DMS114 treated with DMSO at 0.1 percent for 48 hours (cell line): ENCODE measurements at regions not wholly inside any gene's neighbourhood (a gene's known extent, or its start where the extent isn't known, plus 50 kb on each side); places are given as distances from the start of the nearest gene placed in this dataset.
"Not testable (repeated sequence)": the region's sequence is repeated elsewhere in the genome, so short reads cannot be mapped to it uniquely, and the experiment has no call there.

Experiments used
- DNase-seq: peaks from one replicate; lab custom pipeline; 2025; ENCODE audit not compliant: unreplicated experiment; lab: John Stamatoyannopoulos, UW

DNA sequence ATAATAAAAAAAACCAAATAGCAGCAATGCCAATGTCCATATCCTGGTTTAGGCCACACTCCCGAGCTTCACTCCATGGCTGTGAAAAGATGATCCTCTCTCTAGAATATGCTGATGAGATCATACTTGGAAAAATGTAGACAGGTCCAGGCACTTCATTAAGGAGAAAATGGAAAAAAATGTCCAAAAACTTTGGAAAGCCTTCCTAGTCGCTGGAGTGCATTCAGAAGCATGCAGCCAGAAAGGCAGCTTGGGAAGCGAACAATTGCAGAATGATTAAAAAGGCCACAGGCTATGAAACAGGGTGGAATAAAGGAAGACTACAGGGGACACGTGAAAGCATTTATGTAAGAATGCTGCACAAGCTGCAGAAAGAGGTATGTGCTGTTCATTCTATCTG, 165.6 kb upstream of the HCCS start:
- no peak for DNase-seq

DNA sequence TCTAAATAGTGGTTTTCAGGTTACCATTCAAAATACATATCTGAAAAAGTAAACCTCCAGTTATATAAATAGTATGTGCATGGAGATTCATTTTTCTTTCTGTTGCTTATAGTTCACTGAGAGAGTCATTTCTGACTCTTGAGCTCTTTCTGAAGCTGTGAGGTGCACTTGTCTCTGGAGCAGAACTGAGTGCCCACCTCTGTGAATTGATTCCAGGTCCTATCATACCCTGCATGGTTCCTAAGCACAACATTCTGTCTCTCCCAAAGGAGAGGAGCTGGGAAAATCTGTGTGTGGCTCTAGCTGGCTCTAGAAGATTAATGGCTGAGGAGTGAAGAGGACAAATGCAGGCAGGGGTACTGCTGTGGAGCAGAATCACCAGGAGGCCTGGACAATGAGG, 161.6 kb upstream of the HCCS start:
- no peak for DNase-seq

DNA sequence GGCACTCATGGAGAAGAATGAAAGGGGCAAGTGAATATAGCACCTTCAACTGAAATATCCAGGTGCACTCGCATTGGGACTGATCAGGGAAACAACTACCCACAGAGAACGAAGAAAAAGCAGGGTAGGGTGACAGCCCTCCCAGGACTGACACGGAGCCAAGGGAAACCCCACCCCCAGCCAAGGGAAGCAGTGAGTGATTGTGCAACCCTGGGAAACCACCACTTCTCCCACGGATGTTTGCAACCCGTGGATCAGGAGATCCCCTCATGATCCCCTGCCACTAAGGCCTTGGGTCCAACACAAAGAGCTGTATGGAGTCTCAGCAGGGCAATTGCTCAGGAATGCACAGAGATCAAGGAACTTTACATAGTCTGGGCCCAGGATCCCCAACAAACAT, 158.5 kb upstream of the HCCS start:
- no peak for DNase-seq

DNA sequence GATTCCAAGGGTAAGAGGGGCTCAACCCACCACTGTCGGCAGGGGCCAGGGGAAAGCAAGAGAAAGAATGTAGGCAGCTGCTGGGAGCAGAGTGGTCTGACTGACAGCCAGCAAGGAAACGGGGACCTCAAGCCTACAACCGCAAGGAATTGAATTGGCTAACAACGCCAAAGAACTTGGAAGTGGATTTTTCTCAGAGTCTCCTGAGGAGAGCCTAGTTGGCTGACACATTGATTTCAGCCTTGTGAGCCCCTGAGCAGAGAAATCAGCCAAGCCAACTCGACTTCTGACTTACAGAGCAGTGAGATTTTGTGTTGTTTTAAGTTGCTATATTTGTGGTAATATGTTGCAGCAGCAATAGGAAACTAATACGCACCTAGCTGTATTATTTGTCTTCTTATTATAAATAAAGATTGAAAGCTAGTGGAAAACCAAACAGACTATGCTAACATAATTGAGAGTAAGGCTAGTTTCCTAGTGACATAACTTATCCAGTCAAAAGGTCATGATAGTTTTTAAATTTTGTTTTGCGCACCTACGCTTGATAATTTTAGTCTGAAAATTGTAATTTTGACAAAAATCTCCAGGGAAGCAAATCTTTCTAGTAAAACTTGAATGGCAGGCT, 145.8 kb upstream of the HCCS start:
- DNase-seq, result no peak

DNA sequence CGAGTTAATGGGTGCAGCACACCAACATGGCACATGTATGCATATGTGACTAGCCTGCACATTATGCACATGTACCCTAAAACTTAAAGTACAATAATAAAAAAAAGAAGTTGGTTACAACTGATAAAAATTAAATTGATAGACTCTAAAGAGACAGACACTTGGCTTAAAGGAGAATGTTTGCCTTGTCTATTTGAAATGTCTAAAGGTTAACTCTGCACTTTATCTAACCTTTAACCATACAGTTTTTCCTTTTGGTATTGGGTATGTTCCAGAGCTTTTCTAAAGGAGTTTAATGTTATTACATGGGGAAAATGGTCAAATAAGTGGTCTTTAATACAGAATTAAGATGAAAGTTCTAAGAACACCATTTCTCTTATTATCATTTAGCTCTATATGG, 145.1 kb upstream of the HCCS start:
- DNase-seq, result no peak

DNA sequence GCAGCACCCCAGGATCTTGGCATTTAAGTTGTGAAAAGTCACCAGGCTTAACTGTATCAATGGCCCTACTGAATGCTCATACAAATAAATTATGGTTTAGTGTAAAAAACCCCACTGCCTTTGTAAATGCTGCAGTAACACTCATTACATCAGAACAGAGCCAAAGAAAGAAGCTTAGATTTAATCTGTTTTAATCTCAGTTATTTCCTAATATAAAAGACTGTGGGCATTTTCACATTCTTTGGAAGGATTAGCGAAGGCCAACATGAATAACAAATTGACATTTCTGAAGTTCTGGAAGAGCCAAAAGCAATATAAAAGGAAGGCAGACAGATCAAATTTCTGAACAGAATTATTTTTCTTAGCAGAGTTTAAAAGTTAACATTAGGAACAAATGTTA, 140.0 kb upstream of the HCCS start:
- no peak for DNase-seq

DNA sequence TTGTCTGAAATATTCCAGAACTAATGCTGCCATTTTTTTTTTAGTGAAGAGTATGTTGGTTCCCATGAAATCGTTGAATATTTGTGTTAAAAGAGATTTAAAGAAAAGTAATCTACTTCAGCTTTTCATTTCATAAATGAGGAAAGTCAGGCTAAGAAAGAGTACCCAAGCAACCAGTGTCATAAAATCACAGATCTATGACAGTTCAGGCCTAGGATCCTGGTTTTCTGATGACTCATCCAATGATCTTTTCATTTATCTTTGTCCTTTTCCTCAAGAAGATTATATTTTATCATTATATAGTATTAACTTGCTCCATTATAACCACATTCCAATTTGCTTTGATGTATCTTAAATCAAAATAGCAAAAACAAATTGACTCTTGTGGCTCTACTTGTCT, 139.4 kb upstream of the HCCS start:
- no peak for DNase-seq

DNA sequence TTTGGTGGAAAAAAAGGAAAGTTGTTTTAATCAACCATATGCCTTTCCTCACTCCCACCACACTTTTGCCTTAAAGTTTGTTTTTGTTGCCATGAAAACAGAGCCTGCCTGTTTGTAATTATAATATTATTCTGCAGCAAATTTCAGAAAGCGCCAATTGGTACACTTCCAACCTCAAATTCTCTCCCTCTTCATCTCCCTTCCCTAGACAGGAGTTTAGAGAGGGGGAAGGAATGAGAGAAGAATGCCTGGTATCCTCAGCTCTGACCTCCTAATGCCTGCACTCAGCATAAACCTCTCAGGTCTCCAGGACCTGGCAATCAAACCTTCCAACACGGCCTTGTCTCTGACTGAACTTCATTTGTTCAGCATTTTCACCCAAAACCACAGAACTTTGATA, 138.4 kb upstream of the HCCS start:
- DNase-seq, result no peak

DNA sequence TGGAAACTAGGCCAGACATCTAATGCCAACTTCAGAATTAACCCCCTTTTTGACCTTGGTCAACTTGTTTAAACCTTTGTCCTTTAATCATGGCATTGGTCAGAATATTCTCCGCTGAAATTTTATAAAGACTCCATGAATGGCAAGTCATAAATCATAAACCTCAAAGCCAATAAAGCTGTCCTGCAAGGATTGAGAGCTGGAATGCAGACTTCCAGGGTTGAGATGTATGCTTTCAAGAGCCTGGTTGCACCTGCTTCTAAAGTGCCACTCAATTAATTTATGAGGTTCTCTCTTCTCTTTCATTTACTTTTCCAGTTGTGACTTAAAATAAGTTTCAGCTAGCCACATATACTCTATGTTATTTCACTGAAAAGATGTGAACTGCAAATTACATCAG, 136.2 kb upstream of the HCCS start:
- no peak for DNase-seq

DNA sequence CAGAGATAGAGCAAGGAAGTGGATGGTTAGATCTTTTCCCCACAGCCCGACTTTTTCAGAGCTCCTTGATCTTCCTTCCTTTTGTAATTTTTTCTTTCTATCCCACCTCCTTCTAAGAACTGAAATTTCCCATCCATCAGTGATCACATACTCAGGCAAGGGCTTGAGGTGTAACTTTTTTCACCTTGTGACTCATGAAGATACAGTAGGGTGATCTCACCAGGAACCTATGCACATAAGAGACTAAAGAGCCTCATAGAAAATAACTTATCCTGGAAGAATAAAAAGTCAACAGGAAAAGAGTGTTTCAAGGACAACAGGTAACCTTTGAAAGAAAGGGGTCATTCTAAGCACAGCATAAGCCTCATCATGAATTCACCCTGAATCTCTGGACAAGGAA, 131.2 kb upstream of the HCCS start:
- no peak for DNase-seq

DNA sequence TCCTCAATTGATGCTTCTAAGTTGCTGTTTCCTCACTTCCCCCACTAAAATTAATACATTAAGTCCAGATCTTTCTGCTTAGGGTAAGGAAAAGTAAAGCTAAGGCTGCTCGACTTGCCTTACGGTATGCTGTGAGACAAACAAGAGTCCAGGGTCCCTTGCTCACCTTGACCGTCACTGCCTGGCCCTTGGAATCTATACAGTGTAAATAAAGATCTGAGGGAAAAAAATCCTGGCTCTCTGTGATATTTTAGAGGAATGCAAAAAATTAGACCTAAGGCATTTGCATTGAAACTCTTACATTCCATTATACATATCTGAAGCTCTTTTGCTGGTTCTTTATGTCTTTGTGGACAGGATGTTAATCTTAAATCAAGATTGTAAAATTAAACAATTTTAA, 129.6 kb upstream of the HCCS start:
- no peak for DNase-seq

DNA sequence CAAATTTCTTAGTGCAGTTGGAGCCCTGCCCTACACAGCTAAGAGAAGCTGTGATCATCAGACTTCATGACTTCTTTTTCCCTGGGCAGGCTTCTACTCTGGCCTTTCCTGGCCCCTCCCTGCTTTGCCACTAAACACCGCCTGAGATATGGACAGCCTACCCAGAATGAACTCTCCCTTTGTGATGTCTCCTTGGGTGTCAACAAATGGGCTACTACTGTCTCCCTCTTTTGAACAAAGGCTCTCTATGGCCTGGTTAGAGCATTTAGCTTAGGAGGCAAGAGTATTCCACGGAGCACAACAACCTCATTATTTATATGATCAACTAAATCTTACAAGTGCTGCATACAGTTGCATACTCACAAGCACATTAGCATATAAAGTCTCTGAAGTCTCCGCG, 127.6 kb upstream of the HCCS start:
- no peak for DNase-seq

DNA sequence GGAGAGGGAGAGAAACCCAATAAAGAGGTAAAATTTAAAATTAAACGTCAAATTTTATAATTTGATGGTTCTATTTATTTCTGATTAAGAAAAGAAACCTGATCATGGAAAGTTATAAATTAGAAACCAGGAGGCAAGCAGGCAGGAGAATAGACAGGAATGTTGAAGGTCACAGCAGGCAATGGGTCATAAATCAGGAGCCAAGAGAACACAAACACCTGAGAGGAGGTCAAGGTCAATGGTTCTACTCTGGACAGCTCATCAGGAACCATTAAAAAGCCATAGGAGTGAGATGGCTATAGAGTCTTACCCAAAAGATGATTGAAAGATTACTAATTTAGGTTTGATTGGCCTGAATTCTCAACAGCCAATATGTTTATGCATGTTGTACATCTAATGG, 126.9 kb upstream of the HCCS start:
- no peak for DNase-seq

DNA sequence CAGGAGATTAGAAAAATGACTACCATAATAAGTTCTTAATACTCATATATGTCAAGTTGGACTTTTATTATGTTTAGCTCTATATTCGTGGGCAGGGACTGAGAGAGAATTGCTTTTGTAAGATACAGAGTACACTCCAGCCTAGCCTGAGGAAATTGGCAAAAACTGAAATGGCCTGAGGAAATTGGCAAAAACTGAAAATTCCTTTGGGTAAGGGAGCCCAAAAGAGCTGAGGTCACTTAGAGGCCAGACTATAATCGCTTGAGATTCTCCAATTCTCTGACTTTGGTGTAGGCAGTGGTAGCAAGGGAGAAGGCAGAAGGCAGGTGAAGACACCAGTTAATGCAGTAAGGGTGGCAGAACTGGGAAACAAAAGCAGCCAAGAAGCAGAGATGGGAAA, 124.5 kb upstream of the HCCS start:
- no peak for DNase-seq

DNA sequence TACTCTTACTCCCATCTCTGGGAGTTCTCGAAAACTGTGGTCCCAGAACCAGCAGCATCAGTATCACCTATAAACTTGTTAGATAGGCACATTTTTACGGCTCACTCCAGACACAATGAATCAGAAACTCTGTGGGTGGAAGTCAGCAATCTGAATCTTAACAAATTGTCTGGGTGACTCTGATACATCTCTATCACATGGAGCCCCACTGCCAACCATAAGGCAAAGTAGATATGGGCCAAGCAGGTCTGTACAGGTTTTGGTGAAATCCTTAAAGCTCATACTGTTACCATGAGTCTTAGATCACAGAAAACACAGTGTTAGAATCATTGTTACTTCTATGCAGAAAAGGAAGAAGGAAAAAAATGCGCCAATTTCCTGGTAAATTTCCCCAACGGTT, 122.5 kb upstream of the HCCS start:
- no peak for DNase-seq

DNA sequence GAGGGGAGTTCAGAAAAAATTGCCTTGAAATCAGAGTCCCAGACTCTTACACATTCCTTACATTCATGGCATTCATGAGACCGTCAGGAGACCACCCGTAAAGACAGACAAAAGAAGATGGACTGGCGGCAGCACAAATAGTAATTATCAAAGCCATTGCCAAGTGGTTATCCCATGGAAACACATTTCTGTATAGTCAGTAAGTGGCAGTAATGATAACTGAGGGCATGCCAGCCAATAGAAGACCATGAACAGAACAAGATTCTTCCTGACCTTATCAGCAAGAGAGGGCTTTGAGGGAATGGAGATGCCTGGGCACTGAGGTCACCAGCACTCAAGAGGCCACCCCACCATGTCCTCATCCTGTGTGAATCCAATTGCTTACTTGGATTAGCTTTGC, 121.7 kb upstream of the HCCS start:
- no peak for DNase-seq

DNA sequence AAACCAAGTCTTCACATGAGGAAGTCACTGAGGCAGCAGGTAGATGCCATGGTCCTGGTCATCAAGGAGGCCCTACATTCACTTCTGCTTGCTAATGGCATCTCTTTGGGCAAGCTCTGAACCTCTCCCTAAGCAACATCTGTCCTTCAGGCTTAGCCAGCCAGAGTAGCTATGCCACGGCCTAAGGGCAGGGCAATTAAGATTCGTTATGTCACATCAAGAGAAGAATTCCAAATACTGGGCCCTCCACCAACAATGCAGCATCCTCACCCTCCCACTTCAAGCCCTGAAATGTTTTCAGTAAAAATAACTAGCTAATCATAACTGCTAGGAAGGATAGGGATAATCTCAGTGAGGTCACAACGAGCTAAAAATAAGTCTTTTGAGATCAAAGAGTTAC, 120.7 kb upstream of the HCCS start:
- DNase-seq, result no peak

DNA sequence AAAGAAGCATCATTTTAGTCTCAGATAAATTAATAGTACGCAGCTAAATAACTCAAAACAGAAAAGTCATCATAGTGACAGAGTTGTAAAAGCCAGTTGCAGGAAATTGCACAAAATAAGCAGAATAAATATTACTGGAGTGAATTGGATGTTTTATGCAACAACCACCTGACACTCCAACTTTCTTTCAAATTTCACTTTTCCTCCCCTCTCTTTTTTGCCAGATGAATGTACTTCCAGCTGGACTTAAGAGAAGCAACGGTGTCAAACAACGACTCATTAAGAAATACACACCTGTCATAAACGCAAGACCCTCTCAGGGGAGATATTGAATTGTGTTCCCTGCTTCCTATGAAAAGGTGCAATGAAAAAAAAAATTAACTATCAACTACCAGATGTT, 120.2 kb upstream of the HCCS start:
- DNase-seq, result no peak

DNA sequence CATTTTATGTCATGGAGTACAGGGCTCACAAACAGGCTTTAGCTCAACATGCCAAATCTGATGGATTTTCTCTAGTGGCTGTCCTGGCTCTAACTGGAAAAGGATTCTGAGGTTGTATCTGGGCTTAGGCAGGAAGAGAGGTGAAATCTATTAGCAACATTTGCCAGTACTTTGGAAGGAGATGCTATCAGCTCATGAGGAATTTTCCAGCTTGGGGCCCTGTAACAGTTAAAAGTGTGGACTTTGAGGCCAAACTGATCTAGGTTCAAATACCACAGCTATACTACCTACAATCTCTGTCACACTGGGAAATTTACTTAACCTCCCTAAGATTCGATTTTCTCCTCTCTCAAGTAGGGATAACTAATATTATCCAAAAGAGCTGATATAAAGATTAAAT, 119.0 kb upstream of the HCCS start:
- no peak for DNase-seq

DNA sequence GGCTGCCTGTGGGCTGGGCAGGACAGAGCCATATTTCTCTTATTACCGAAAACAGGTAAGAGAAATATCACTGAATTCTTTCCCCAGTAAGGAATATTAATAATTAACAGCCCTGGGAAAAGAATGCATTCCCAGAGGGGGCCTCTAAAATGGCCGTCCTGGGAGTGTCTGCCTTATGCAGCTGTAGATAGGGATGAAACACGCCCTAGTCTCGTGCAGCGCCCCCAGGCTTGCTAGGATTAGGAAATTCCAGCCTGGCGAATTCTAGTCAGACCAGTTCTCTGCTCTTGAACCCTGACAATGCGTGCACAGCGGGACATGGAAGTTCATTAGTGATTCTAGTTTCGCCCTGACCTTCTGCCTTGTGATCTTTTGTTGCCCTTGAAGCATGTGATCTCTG, 104.1 kb upstream of the HCCS start:
- DNase-seq, result not testable (repeated sequence)

DNA sequence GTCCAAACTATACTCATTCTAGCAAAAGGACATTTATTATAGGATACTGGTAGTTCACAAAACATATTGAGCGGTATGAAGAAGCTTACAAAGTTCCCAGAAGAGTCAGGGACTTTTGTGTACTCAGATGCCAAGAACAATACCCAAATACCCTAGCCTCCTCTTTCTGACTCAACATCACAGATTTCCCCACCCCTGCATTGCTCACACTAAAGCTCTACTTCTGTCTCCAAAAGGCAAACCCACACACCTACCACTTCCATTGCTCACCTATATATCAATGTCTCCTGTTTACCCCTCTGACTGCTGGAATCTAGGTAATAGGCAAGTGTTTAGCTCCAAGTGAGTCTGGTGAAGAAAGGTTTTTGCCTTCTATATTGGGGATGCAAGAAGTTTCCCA, 100.7 kb upstream of the HCCS start:
- DNase-seq, result no peak

DNA sequence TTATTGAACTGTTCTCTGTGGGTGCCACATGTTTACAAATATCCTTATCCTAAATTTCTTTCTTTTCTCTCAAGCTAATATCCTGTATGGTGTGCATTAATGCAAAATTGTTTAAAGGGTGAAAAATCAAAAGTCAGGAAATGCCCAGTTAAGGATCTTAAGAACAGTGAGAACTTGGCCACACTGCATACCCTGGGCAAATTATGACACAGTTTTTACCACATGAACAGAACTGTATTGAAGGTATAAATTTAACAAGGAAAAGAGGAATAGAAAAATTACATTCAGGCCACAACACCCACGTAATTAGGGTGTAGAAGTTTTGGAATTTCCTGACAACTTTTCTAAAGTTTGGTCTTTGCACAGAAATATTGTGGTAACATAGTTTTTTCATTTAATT, 94.4 kb upstream of the HCCS start:
- no peak for DNase-seq

DNA sequence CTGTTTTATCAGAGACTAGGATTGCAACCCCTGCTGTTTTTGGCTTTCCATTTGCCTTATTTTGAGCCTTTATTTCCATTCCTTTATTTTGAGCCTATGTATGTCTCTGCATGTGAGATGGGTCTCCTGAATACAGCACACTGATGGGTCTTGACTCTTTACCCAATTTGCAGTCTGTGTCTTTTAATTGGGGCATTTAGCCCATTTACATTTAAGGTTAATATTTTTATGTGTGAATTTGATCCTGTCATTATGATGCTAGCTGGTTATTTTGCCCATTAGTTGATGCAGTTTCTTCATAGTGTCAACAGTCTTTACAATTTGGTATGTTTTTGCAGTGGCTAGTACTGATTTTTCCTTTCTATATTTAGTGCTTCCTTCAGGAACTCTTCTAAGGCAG, 88.5 kb upstream of the HCCS start:
- DNase-seq, result not testable (repeated sequence)

DNA sequence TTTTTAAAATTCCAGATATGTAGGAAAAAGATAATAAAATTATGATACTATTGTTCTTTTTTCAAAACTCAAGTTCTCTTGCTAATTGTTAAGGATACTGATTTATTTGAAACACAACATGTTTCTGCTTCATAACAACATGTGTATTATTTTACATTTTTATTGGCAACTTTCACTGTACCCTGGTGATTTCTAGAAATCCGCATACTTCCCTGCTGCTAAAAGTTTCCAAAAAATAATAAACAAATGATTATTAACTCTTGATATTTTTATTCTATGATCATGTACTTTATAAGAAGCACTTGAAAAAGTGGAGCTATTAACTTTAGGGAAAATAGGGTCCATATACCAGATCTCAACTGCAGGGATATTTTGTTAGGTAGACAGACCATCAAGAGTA, 71.2 kb upstream of the HCCS start:
- no peak for DNase-seq
